Activated naive CD4-positive, alpha-beta T cell treated with anti-CD3 and anti-CD28 coated beads for 36 hours (primary cell): ENCODE measurements at regions not wholly inside any gene's neighbourhood (a gene's known extent, or its start where the extent isn't known, plus 50 kb on each side); places are given as distances from the start of the nearest gene placed in this dataset.

Experiments used
- CTCF ChIA-PET: fragments of 350-600 bp; sonication (Branson Sonifier 250); formaldehyde crosslinking; loops from one replicate; lab custom pipeline; 2021; ENCODE audit warnings: antibody characterized with exemption; lab: Charles Lee
- DNase-seq: peaks from one replicate; pipeline ENCODE4 v3.0.0-alpha.2; 2020
- H3K27ac Mint-ChIP-seq: one replicate; pipeline ENCODE4 v1.8.0; 2021; ENCODE audit warnings: mild to moderate bottlenecking, mixed read lengths
- H3K27me3 Mint-ChIP-seq: one replicate; pipeline ENCODE4 v1.8.0; 2021; ENCODE audit warnings: low read depth, mixed read lengths
- H3K36me3 Mint-ChIP-seq: one replicate; pipeline ENCODE4 v1.8.0; 2021; ENCODE audit warnings: low read depth, mixed read lengths
- H3K4me1 Mint-ChIP-seq: one replicate; pipeline ENCODE4 v1.8.0; 2021; ENCODE audit warnings: low read depth, mixed read lengths
- H3K4me3 Mint-ChIP-seq: one replicate; pipeline ENCODE4 v1.8.0; 2021; ENCODE audit warnings: mild to moderate bottlenecking, moderate library complexity, mixed read lengths
- H3K9me3 Mint-ChIP-seq: one replicate; pipeline ENCODE4 v1.8.0; 2021; ENCODE audit warnings: mixed read lengths
- intact Hi-C: fragments of 100-400 bp; cut with micrococcal nuclease; formaldehyde crosslinking; loops from one replicate; pipeline ENCODE4 v1.15.1; 2023

GRCh38 chr18:24831081-24831480, 370.6 kb downstream of the HRH4 start:
- intact Hi-C loops = no loop called here
- peaks cover 6% of the 10 kb centered on the region for H3K27me3 Mint-ChIP-seq
- no peak overlapping the region for H3K27ac Mint-ChIP-seq
- CTCF ChIA-PET = no interaction called here
- H3K4me3 Mint-ChIP-seq = no peak overlapping the region
- H3K4me1 Mint-ChIP-seq = no peaks in the 10 kb centered on the region
- no peaks in the 10 kb centered on the region for H3K36me3 Mint-ChIP-seq
- no peaks in the 10 kb centered on the region for H3K9me3 Mint-ChIP-seq
- DNase-seq = no peak

- Mint-ChIP-seq H3K4me1 (no peaks in the 10 kb centered on the region), H3K9me3 (no peaks in the 10 kb centered on the region), H3K4me3 (no peak overlapping the region), H3K36me3 (no peaks in the 10 kb centered on the region), H3K27ac (no peak overlapping the region), H3K27me3 (peaks cover 6% of the 10 kb centered on the region)
- no peak for DNase-seq
- CTCF ChIA-PET = no interaction called here
- intact Hi-C loops = no loop called here
These were observed 371.6 kb downstream of the HRH4 start for GRCh38 chr18:24831871-24832665.

GRCh38 chr18:24835751-24836150, 375.3 kb downstream of the HRH4 start:
- Mint-ChIP-seq H3K27me3 (peaks cover 6% of the 10 kb centered on the region), H3K9me3 (no peaks in the 10 kb centered on the region), H3K4me3 (no peak overlapping the region), H3K27ac (no peak overlapping the region), H3K36me3 (no peaks in the 10 kb centered on the region), H3K4me1 (no peaks in the 10 kb centered on the region)
- CTCF ChIA-PET = no interaction called here
- intact Hi-C loops = no loop called here
- no peak for DNase-seq

GRCh38 chr18:24837066-24837465, 376.6 kb downstream of the HRH4 start:
- intact Hi-C loops = no loop called here
- no peak overlapping the region for H3K27ac Mint-ChIP-seq
- no peaks in the 10 kb centered on the region for H3K4me1 Mint-ChIP-seq
- H3K27me3 Mint-ChIP-seq = peaks cover 6% of the 10 kb centered on the region
- no peaks in the 10 kb centered on the region for H3K36me3 Mint-ChIP-seq
- CTCF ChIA-PET = no interaction called here
- H3K4me3 Mint-ChIP-seq = no peak overlapping the region
- DNase-seq = no peak
- H3K9me3 Mint-ChIP-seq = no peaks in the 10 kb centered on the region

GRCh38 chr18:24840051-24840450, 379.6 kb downstream of the HRH4 start:
- CTCF ChIA-PET = no interaction called here
- Mint-ChIP-seq H3K4me3 (no peak overlapping the region), H3K27me3 (no peaks in the 10 kb centered on the region), H3K27ac (no peak overlapping the region), H3K4me1 (no peaks in the 10 kb centered on the region), H3K36me3 (no peaks in the 10 kb centered on the region), H3K9me3 (no peaks in the 10 kb centered on the region)
- intact Hi-C loops = no loop called here
- no peak for DNase-seq

- DNase-seq = no peak
- Mint-ChIP-seq H3K27me3 (no peaks in the 10 kb centered on the region), H3K36me3 (no peaks in the 10 kb centered on the region), H3K4me3 (no peak overlapping the region), H3K27ac (no peak overlapping the region), H3K4me1 (no peaks in the 10 kb centered on the region), H3K9me3 (no peaks in the 10 kb centered on the region)
- intact Hi-C loops = no loop called here
- CTCF ChIA-PET = no interaction called here
These were observed 380.2 kb downstream of the HRH4 start for GRCh38 chr18:24840640-24841039.

GRCh38 chr18:24841536-24841935, 381.1 kb downstream of the HRH4 start:
- H3K4me1 Mint-ChIP-seq = no peaks in the 10 kb centered on the region

GRCh38 chr18:24843123-24843522, 382.7 kb downstream of the HRH4 start:
- Mint-ChIP-seq H3K27me3 (peaks cover 5% of the 10 kb centered on the region), H3K9me3 (no peaks in the 10 kb centered on the region), H3K4me3 (no peak overlapping the region), H3K27ac (no peak overlapping the region), H3K36me3 (no peaks in the 10 kb centered on the region), H3K4me1 (no peaks in the 10 kb centered on the region)
- CTCF ChIA-PET = no interaction called here
- no peak for DNase-seq
- intact Hi-C loops = no loop called here

More at GRCh38 chr18:24841536-24841935, 381.1 kb downstream of the HRH4 start:
- Mint-ChIP-seq H3K27ac (no peak overlapping the region), H3K27me3 (peaks cover under 1% of the 10 kb centered on the region), H3K9me3 (no peaks in the 10 kb centered on the region), H3K4me3 (no peak overlapping the region), H3K36me3 (no peaks in the 10 kb centered on the region)
- intact Hi-C loops = no loop called here
- DNase-seq = no peak
- CTCF ChIA-PET = interaction anchor here (1.3 kb wide), 1 partner anchor 105 kb away, joined by 3 read pairs; no protein-coding TSS in a partner anchor

- Mint-ChIP-seq H3K9me3 (no peaks in the 10 kb centered on the region), H3K36me3 (no peaks in the 10 kb centered on the region), H3K27ac (no peak overlapping the region), H3K4me3 (no peak overlapping the region), H3K4me1 (no peaks in the 10 kb centered on the region), H3K27me3 (peaks cover 5% of the 10 kb centered on the region)
- no peak for DNase-seq
- CTCF ChIA-PET = no interaction called here
- intact Hi-C loops = no loop called here
These were observed 385.7 kb downstream of the HRH4 start for GRCh38 chr18:24846138-24846537.

- H3K4me3 Mint-ChIP-seq = no peak overlapping the region
- no peak for DNase-seq
- peaks cover 5% of the 10 kb centered on the region for H3K27me3 Mint-ChIP-seq
- CTCF ChIA-PET = no interaction called here
- H3K4me1 Mint-ChIP-seq = no peaks in the 10 kb centered on the region
- no peaks in the 10 kb centered on the region for H3K9me3 Mint-ChIP-seq
- no peak overlapping the region for H3K27ac Mint-ChIP-seq
- no peaks in the 10 kb centered on the region for H3K36me3 Mint-ChIP-seq
- intact Hi-C loops = no loop called here
These were observed 390.1 kb downstream of the HRH4 start for GRCh38 chr18:24850532-24850931.

- CTCF ChIA-PET = no interaction called here
- Mint-ChIP-seq H3K36me3 (no peaks in the 10 kb centered on the region), H3K9me3 (no peaks in the 10 kb centered on the region), H3K4me1 (no peaks in the 10 kb centered on the region), H3K27ac (no peak overlapping the region), H3K27me3 (peaks cover 3% of the 10 kb centered on the region), H3K4me3 (no peak overlapping the region)
- intact Hi-C loops = no loop called here
- DNase-seq = no peak
These were observed 392.6 kb downstream of the HRH4 start for GRCh38 chr18:24853076-24853475.

- Mint-ChIP-seq H3K27ac (no peak overlapping the region), H3K27me3 (peaks cover 5% of the 10 kb centered on the region), H3K36me3 (no peaks in the 10 kb centered on the region)
These were observed 400.7 kb downstream of the HRH4 start for GRCh38 chr18:24860978-24861680.

More at GRCh38 chr18:24860978-24861680, 400.7 kb downstream of the HRH4 start:
- Mint-ChIP-seq H3K9me3 (no peaks in the 10 kb centered on the region), H3K4me3 (no peak overlapping the region), H3K4me1 (no peaks in the 10 kb centered on the region)
- CTCF ChIA-PET = interaction anchor here (0.7 kb wide), 1 partner anchor 133 kb away, joined by 4 read pairs; no protein-coding TSS in a partner anchor
- intact Hi-C loops = no loop called here
- no peak for DNase-seq
